ENCODE measurements at regions not wholly inside any gene's neighbourhood (a gene's known extent, or its start where the extent isn't known, plus 50 kb on each side); places are given as distances from the start of the nearest gene placed in this dataset.

GRCh38 chr1:221631556-221631955 is 110.3 kb downstream of the DUSP10 start:
- peak in 1 of 9 donors; percentile 13 for DNase-seq (ENCODE audit: low read depth in 6 of 9, low spot score in 9 of 9)
- no peaks in the 10 kb centered on the region for H3K4me1 ChIP-seq (ENCODE audit: control insufficient read depth in 2 of 2, insufficient read depth in 2 of 2, low read length in 2 of 2)
- no peak overlapping the region for H3K27ac ChIP-seq (ENCODE audit: low read depth in 1 of 2, low read length in 1 of 2)
- H3K36me3 ChIP-seq (ENCODE audit: control insufficient read depth in 2 of 2, insufficient read depth in 2 of 2, low read length in 1 of 2), result no peaks in the 10 kb centered on the region
- no peaks in the 10 kb centered on the region for H3K9me3 ChIP-seq (ENCODE audit: control insufficient read depth in 2 of 2, insufficient read depth in 1 of 2, low read length in 1 of 2)
- H3K4me3 ChIP-seq (ENCODE audit: low read length in 2 of 2), result no peak overlapping the region
- no peaks in the 10 kb centered on the region for H3K27me3 ChIP-seq (ENCODE audit: control insufficient read depth in 2 of 2, insufficient read depth in 1 of 2, low read length in 1 of 2)

- DNase-seq (ENCODE audit: low read depth in 6 of 9, low spot score in 9 of 9), result peak in 1 of 9 donors; percentile 18
- Histone ChIP-seq H3K4me3 (ENCODE audit: low read length in 2 of 2) (no peak overlapping the region), H3K4me1 (ENCODE audit: control insufficient read depth in 2 of 2, insufficient read depth in 2 of 2, low read length in 2 of 2) (no peaks in the 10 kb centered on the region), H3K27ac (ENCODE audit: low read depth in 1 of 2, low read length in 1 of 2) (no peak overlapping the region), H3K9me3 (ENCODE audit: control insufficient read depth in 2 of 2, insufficient read depth in 1 of 2, low read length in 1 of 2) (no peaks in the 10 kb centered on the region), H3K36me3 (ENCODE audit: control insufficient read depth in 2 of 2, insufficient read depth in 2 of 2, low read length in 1 of 2) (no peaks in the 10 kb centered on the region), H3K27me3 (ENCODE audit: control insufficient read depth in 2 of 2, insufficient read depth in 1 of 2, low read length in 1 of 2) (no peaks in the 10 kb centered on the region)
- WGBS, result 20% methylated on average over 4 of the region's 4 CpGs
Observed at GRCh38 chr1:221632072-221632471, 109.8 kb downstream of the DUSP10 start.

GRCh38 chr1:221633841-221634409 is 108.0 kb downstream of the DUSP10 start:
- H3K27me3 ChIP-seq (ENCODE audit: control insufficient read depth in 2 of 2, insufficient read depth in 1 of 2, low read length in 1 of 2), result no peaks in the 10 kb centered on the region
- 97% methylated on average over 5 of the region's 5 CpGs for WGBS
- H3K9me3 ChIP-seq (ENCODE audit: control insufficient read depth in 2 of 2, insufficient read depth in 1 of 2, low read length in 1 of 2), result no peaks in the 10 kb centered on the region
- H3K36me3 ChIP-seq (ENCODE audit: control insufficient read depth in 2 of 2, insufficient read depth in 2 of 2, low read length in 1 of 2), result no peaks in the 10 kb centered on the region
- DNase-seq (ENCODE audit: low read depth in 6 of 9, low spot score in 9 of 9), result no peak
- no peak overlapping the region for H3K27ac ChIP-seq (ENCODE audit: low read depth in 1 of 2, low read length in 1 of 2)
- no peaks in the 10 kb centered on the region for H3K4me1 ChIP-seq (ENCODE audit: control insufficient read depth in 2 of 2, insufficient read depth in 2 of 2, low read length in 2 of 2)
- H3K4me3 ChIP-seq (ENCODE audit: low read length in 2 of 2), result no peak overlapping the region

- Histone ChIP-seq H3K27me3 (ENCODE audit: control insufficient read depth in 2 of 2, insufficient read depth in 1 of 2, low read length in 1 of 2) (no peaks in the 10 kb centered on the region), H3K4me1 (ENCODE audit: control insufficient read depth in 2 of 2, insufficient read depth in 2 of 2, low read length in 2 of 2) (no peaks in the 10 kb centered on the region), H3K4me3 (ENCODE audit: low read length in 2 of 2) (no peak overlapping the region), H3K36me3 (ENCODE audit: control insufficient read depth in 2 of 2, insufficient read depth in 2 of 2, low read length in 1 of 2) (no peaks in the 10 kb centered on the region), H3K9me3 (ENCODE audit: control insufficient read depth in 2 of 2, insufficient read depth in 1 of 2, low read length in 1 of 2) (no peaks in the 10 kb centered on the region), H3K27ac (ENCODE audit: low read depth in 1 of 2, low read length in 1 of 2) (no peak overlapping the region)
- WGBS, result 97% methylated on average over 2 of the region's 2 CpGs
- DNase-seq (ENCODE audit: low read depth in 6 of 9, low spot score in 9 of 9), result no peak
Observed at GRCh38 chr1:221634606-221635005, 107.3 kb downstream of the DUSP10 start.

- DNase-seq (ENCODE audit: low read depth in 6 of 9, low spot score in 9 of 9), result no peak
- no peaks in the 10 kb centered on the region for H3K4me1 ChIP-seq (ENCODE audit: control insufficient read depth in 2 of 2, insufficient read depth in 2 of 2, low read length in 2 of 2)
- no peak overlapping the region for H3K4me3 ChIP-seq (ENCODE audit: low read length in 2 of 2)
- 97% methylated on average over 2 of the region's 2 CpGs for WGBS
- no peaks in the 10 kb centered on the region for H3K9me3 ChIP-seq (ENCODE audit: control insufficient read depth in 2 of 2, insufficient read depth in 1 of 2, low read length in 1 of 2)
- H3K27ac ChIP-seq (ENCODE audit: low read depth in 1 of 2, low read length in 1 of 2), result no peak overlapping the region
- H3K36me3 ChIP-seq (ENCODE audit: control insufficient read depth in 2 of 2, insufficient read depth in 2 of 2, low read length in 1 of 2), result no peaks in the 10 kb centered on the region
- no peaks in the 10 kb centered on the region for H3K27me3 ChIP-seq (ENCODE audit: control insufficient read depth in 2 of 2, insufficient read depth in 1 of 2, low read length in 1 of 2)
Observed at GRCh38 chr1:221635305-221635704, 106.6 kb downstream of the DUSP10 start.

GRCh38 chr1:221636096-221636495 is 105.8 kb downstream of the DUSP10 start:
- 94% methylated on average over 3 of the region's 3 CpGs for WGBS
- DNase-seq (ENCODE audit: low read depth in 6 of 9, low spot score in 9 of 9), result no peak
- Histone ChIP-seq H3K4me3 (ENCODE audit: low read length in 2 of 2) (no peak overlapping the region), H3K36me3 (ENCODE audit: control insufficient read depth in 2 of 2, insufficient read depth in 2 of 2, low read length in 1 of 2) (no peaks in the 10 kb centered on the region), H3K9me3 (ENCODE audit: control insufficient read depth in 2 of 2, insufficient read depth in 1 of 2, low read length in 1 of 2) (no peaks in the 10 kb centered on the region), H3K27ac (ENCODE audit: low read depth in 1 of 2, low read length in 1 of 2) (no peak overlapping the region), H3K27me3 (ENCODE audit: control insufficient read depth in 2 of 2, insufficient read depth in 1 of 2, low read length in 1 of 2) (no peaks in the 10 kb centered on the region), H3K4me1 (ENCODE audit: control insufficient read depth in 2 of 2, insufficient read depth in 2 of 2, low read length in 2 of 2) (no peaks in the 10 kb centered on the region)

GRCh38 chr1:221636967-221637366 is 104.9 kb downstream of the DUSP10 start:
- H3K27ac ChIP-seq (ENCODE audit: low read depth in 1 of 2, low read length in 1 of 2), result no peak overlapping the region
- H3K4me3 ChIP-seq (ENCODE audit: low read length in 2 of 2), result no peak overlapping the region
- 96% methylated on average over 3 of the region's 3 CpGs for WGBS
- no peaks in the 10 kb centered on the region for H3K36me3 ChIP-seq (ENCODE audit: control insufficient read depth in 2 of 2, insufficient read depth in 2 of 2, low read length in 1 of 2)
- no peaks in the 10 kb centered on the region for H3K27me3 ChIP-seq (ENCODE audit: control insufficient read depth in 2 of 2, insufficient read depth in 1 of 2, low read length in 1 of 2)
- H3K9me3 ChIP-seq (ENCODE audit: control insufficient read depth in 2 of 2, insufficient read depth in 1 of 2, low read length in 1 of 2), result no peaks in the 10 kb centered on the region
- no peak for DNase-seq (ENCODE audit: low read depth in 6 of 9, low spot score in 9 of 9)
- no peaks in the 10 kb centered on the region for H3K4me1 ChIP-seq (ENCODE audit: control insufficient read depth in 2 of 2, insufficient read depth in 2 of 2, low read length in 2 of 2)

GRCh38 chr1:221637641-221638041 is 104.2 kb downstream of the DUSP10 start:
- H3K27ac ChIP-seq (ENCODE audit: low read depth in 1 of 2, low read length in 1 of 2), result no peak overlapping the region
- no peaks in the 10 kb centered on the region for H3K36me3 ChIP-seq (ENCODE audit: control insufficient read depth in 2 of 2, insufficient read depth in 2 of 2, low read length in 1 of 2)
- H3K4me3 ChIP-seq (ENCODE audit: low read length in 2 of 2), result no peak overlapping the region
- no peaks in the 10 kb centered on the region for H3K4me1 ChIP-seq (ENCODE audit: control insufficient read depth in 2 of 2, insufficient read depth in 2 of 2, low read length in 2 of 2)
- H3K9me3 ChIP-seq (ENCODE audit: control insufficient read depth in 2 of 2, insufficient read depth in 1 of 2, low read length in 1 of 2), result no peaks in the 10 kb centered on the region
- no peak for DNase-seq (ENCODE audit: low read depth in 6 of 9, low spot score in 9 of 9)
- no peaks in the 10 kb centered on the region for H3K27me3 ChIP-seq (ENCODE audit: control insufficient read depth in 2 of 2, insufficient read depth in 1 of 2, low read length in 1 of 2)
- WGBS, result 95% methylated on average over 2 of the region's 2 CpGs

GRCh38 chr1:221638595-221638994 is 103.3 kb downstream of the DUSP10 start:
- WGBS, result 96% methylated on average over 2 of the region's 2 CpGs
- no peaks in the 10 kb centered on the region for H3K36me3 ChIP-seq (ENCODE audit: control insufficient read depth in 2 of 2, insufficient read depth in 2 of 2, low read length in 1 of 2)
- no peaks in the 10 kb centered on the region for H3K4me1 ChIP-seq (ENCODE audit: control insufficient read depth in 2 of 2, insufficient read depth in 2 of 2, low read length in 2 of 2)
- H3K9me3 ChIP-seq (ENCODE audit: control insufficient read depth in 2 of 2, insufficient read depth in 1 of 2, low read length in 1 of 2), result no peaks in the 10 kb centered on the region
- no peak overlapping the region for H3K27ac ChIP-seq (ENCODE audit: low read depth in 1 of 2, low read length in 1 of 2)
- DNase-seq (ENCODE audit: low read depth in 6 of 9, low spot score in 9 of 9), result no peak
- H3K27me3 ChIP-seq (ENCODE audit: control insufficient read depth in 2 of 2, insufficient read depth in 1 of 2, low read length in 1 of 2), result no peaks in the 10 kb centered on the region
- H3K4me3 ChIP-seq (ENCODE audit: low read length in 2 of 2), result no peak overlapping the region

- H3K9me3 ChIP-seq (ENCODE audit: control insufficient read depth in 2 of 2, insufficient read depth in 1 of 2, low read length in 1 of 2), result no peaks in the 10 kb centered on the region
- no peak overlapping the region for H3K27ac ChIP-seq (ENCODE audit: low read depth in 1 of 2, low read length in 1 of 2)
- H3K4me1 ChIP-seq (ENCODE audit: control insufficient read depth in 2 of 2, insufficient read depth in 2 of 2, low read length in 2 of 2), result no peaks in the 10 kb centered on the region
- 94% methylated on average over 3 of the region's 3 CpGs for WGBS
- H3K27me3 ChIP-seq (ENCODE audit: control insufficient read depth in 2 of 2, insufficient read depth in 1 of 2, low read length in 1 of 2), result no peaks in the 10 kb centered on the region
- H3K36me3 ChIP-seq (ENCODE audit: control insufficient read depth in 2 of 2, insufficient read depth in 2 of 2, low read length in 1 of 2), result no peaks in the 10 kb centered on the region
- no peak overlapping the region for H3K4me3 ChIP-seq (ENCODE audit: low read length in 2 of 2)
- no peak for DNase-seq (ENCODE audit: low read depth in 6 of 9, low spot score in 9 of 9)
Observed at GRCh38 chr1:221641811-221642210, 100.1 kb downstream of the DUSP10 start.
